ENCODE measurements at regions not wholly inside any gene's neighbourhood (a gene's known extent, or its start where the extent isn't known, plus 50 kb on each side); places are given as distances from the start of the nearest gene placed in this dataset.

DNA sequence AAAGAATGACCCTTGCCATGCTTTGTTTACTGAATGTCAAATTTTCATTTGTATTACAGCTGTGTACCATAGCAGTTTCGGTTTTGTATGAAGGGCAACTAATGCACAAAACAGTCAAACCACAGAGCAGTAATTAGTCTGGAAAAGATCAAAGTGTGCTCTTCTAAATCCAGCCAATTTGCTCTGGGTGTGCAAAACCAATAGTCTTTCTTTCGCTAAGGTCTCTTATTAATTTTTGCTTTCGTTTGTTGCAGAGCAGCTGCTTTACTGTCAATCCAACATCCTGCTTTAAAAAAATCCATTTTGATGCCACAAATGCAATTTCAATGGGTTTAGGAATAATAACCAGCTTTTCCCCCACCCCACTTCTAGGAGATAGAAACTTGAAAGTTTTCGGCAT, 114.2 kb downstream of the BRMS1L start:
- Histone ChIP-seq H4K20me1 (ENCODE audit: insufficient read depth, low read length) (no peaks in the 10 kb centered on the region), H3K27ac (ENCODE audit: low read depth, low read length) (no peak overlapping the region), H3K9ac (ENCODE audit: low read length) (no peak overlapping the region), H3K4me1 (ENCODE audit: insufficient read depth, low read length) (no peaks in the 10 kb centered on the region), H3K4me3 (ENCODE audit: insufficient read depth, low read depth, low read length) (no peak overlapping the region), H2AFZ (ENCODE audit: low read depth, low read length) (no peak overlapping the region), H3K27me3 (ENCODE audit: insufficient read depth, low read length) (no peaks in the 10 kb centered on the region), H3K4me2 (ENCODE audit: low read length) (peak overlapping the region; percentile 46), H3K36me3 (ENCODE audit: insufficient read depth, low read length) (no peaks in the 10 kb centered on the region), H3K9me3 (ENCODE audit: insufficient read depth, low read depth, low read length) (no peaks in the 10 kb centered on the region), H3K79me2 (ENCODE audit: insufficient read depth, low read length) (no peaks in the 10 kb centered on the region)
- Mint-ChIP-seq H3K36me3 (ENCODE audit: low read depth, unreplicated experiment) (no peaks in the 10 kb centered on the region), H3K27ac (ENCODE audit: unreplicated experiment) (no peak overlapping the region), H3K27me3 (ENCODE audit: low read depth, unreplicated experiment) (peaks cover 6% of the 10 kb centered on the region), H3K4me3 (ENCODE audit: unreplicated experiment) (no peak overlapping the region), H3K4me1 (ENCODE audit: low read depth, unreplicated experiment) (no peaks in the 10 kb centered on the region), H3K9me3 (ENCODE audit: unreplicated experiment) (no peaks in the 10 kb centered on the region)
- DNase-seq (ENCODE audit: low read depth) (no peak), FAIRE-seq (no peak)
- TF ChIP-seq EZH2 (IDR thresholded peaks at IDR 0.05; ENCODE audit: insufficient read depth, low read length): no peak
- TF ChIP-seq CTCF (IDR thresholded peaks at IDR 0.05; ENCODE audit: insufficient read depth, low read depth, low read length): no peak

DNA sequence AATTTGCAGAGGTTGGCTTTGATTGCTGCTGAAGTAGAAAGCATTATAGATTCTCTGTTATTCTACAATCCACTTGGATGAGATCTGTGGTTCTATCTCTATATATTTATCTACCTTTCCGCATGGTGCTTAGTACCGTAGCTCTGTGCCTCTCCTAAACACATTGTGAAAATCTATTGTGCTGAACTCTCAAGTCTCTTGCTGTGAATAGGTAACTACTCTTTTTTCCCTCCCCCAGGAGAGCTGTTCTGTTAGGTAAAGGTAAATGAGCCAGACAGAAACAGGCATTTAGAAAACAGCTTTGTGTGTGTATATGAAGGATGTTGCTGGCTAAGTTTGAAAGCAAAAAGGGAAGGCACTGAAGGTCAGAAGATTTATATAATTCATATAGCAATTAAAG, 112.6 kb downstream of the BRMS1L start:
- TF ChIP-seq EZH2 (IDR thresholded peaks at IDR 0.05; ENCODE audit: insufficient read depth, low read length) (no peak), CTCF (IDR thresholded peaks at IDR 0.05; ENCODE audit: insufficient read depth, low read depth, low read length) (no peak)
- no peaks in the 10 kb centered on the region for H3K36me3 ChIP-seq (ENCODE audit: insufficient read depth, low read length)
- no peaks in the 10 kb centered on the region for H3K9me3 ChIP-seq (ENCODE audit: insufficient read depth, low read depth, low read length)
- H3K27ac ChIP-seq (ENCODE audit: low read depth, low read length): no peak overlapping the region
- H3K4me3 ChIP-seq (ENCODE audit: insufficient read depth, low read depth, low read length): no peak overlapping the region
- no peaks in the 10 kb centered on the region for H3K79me2 ChIP-seq (ENCODE audit: insufficient read depth, low read length)
- H3K4me2 ChIP-seq (ENCODE audit: low read length): no peak overlapping the region
- Mint-ChIP-seq H3K27me3 (ENCODE audit: low read depth, unreplicated experiment) (peaks cover 6% of the 10 kb centered on the region), H3K27ac (ENCODE audit: unreplicated experiment) (no peak overlapping the region), H3K4me3 (ENCODE audit: unreplicated experiment) (no peak overlapping the region), H3K9me3 (ENCODE audit: unreplicated experiment) (no peaks in the 10 kb centered on the region), H3K36me3 (ENCODE audit: low read depth, unreplicated experiment) (no peaks in the 10 kb centered on the region), H3K4me1 (ENCODE audit: low read depth, unreplicated experiment) (peaks cover 2% of the 10 kb centered on the region)
- no peak overlapping the region for H2AFZ ChIP-seq (ENCODE audit: low read depth, low read length)
- DNase-seq (ENCODE audit: low read depth) (no peak), FAIRE-seq (no peak)
- H3K27me3 ChIP-seq (ENCODE audit: insufficient read depth, low read length): no peaks in the 10 kb centered on the region
- H3K4me1 ChIP-seq (ENCODE audit: insufficient read depth, low read length): no peaks in the 10 kb centered on the region
- H3K9ac ChIP-seq (ENCODE audit: low read length): no peak overlapping the region
- no peaks in the 10 kb centered on the region for H4K20me1 ChIP-seq (ENCODE audit: insufficient read depth, low read length)

- no peak overlapping the region for H3K4me2 ChIP-seq (ENCODE audit: low read length)
- no peaks in the 10 kb centered on the region for H3K9me3 ChIP-seq (ENCODE audit: insufficient read depth, low read depth, low read length)
- TF ChIP-seq EZH2 (IDR thresholded peaks at IDR 0.05; ENCODE audit: insufficient read depth, low read length) (no peak), CTCF (IDR thresholded peaks at IDR 0.05; ENCODE audit: insufficient read depth, low read depth, low read length) (no peak)
- no peaks in the 10 kb centered on the region for H3K79me2 ChIP-seq (ENCODE audit: insufficient read depth, low read length)
- FAIRE-seq (no peak), DNase-seq (ENCODE audit: low read depth) (peak; percentile 4)
- H3K9me3 Mint-ChIP-seq (ENCODE audit: unreplicated experiment): no peaks in the 10 kb centered on the region
- no peaks in the 10 kb centered on the region for H3K36me3 Mint-ChIP-seq (ENCODE audit: low read depth, unreplicated experiment)
- no peaks in the 10 kb centered on the region for H3K27me3 ChIP-seq (ENCODE audit: insufficient read depth, low read length)
- H3K27ac Mint-ChIP-seq (ENCODE audit: unreplicated experiment): no peak overlapping the region
- H2AFZ ChIP-seq (ENCODE audit: low read depth, low read length): no peak overlapping the region
- peaks cover 2% of the 10 kb centered on the region for H3K4me1 Mint-ChIP-seq (ENCODE audit: low read depth, unreplicated experiment)
- no peak overlapping the region for H3K4me3 Mint-ChIP-seq (ENCODE audit: unreplicated experiment)
- no peak overlapping the region for H3K27ac ChIP-seq (ENCODE audit: low read depth, low read length)
- H4K20me1 ChIP-seq (ENCODE audit: insufficient read depth, low read length): no peaks in the 10 kb centered on the region
- no peak overlapping the region for H3K4me3 ChIP-seq (ENCODE audit: insufficient read depth, low read depth, low read length)
- peaks cover 6% of the 10 kb centered on the region for H3K27me3 Mint-ChIP-seq (ENCODE audit: low read depth, unreplicated experiment)
- H3K36me3 ChIP-seq (ENCODE audit: insufficient read depth, low read length): no peaks in the 10 kb centered on the region
- H3K4me1 ChIP-seq (ENCODE audit: insufficient read depth, low read length): no peaks in the 10 kb centered on the region
- H3K9ac ChIP-seq (ENCODE audit: low read length): no peak overlapping the region
Measured at GRCh38 chr14:35934499-35934898, 108.4 kb downstream of the BRMS1L start.

Measured in astrocyte (in vitro differentiated cells and primary cell).